Right ventricle myocardium superior (tissue), 1 donor: ENCODE measurements at regions not wholly inside any gene's neighbourhood (a gene's known extent, or its start where the extent isn't known, plus 50 kb on each side); places are given as distances from the start of the nearest gene placed in this dataset.
"Not testable (repeated sequence)": the region's sequence is repeated elsewhere in the genome, so short reads cannot be mapped to it uniquely, and the experiment has no call there.

Experiments
- ATAC-seq: fragments of 200-7000 bp; cut with Tn5 transposase; one replicate; pipeline ENCODE4 v1.9.1; 2020; ENCODE audit warnings: mild to moderate bottlenecking; ENCODE audit not compliant: poor library complexity
- DNase-seq: peaks from one replicate; pipeline ENCODE4 v3.0.0-alpha.2; 2020
- intact Hi-C: fragments of 100-400 bp; cut with DNase I; formaldehyde crosslinking; loops from one replicate; pipeline ENCODE4 v1.11.2; 2022
- donor health status: DM: no; HTN: yes; CAD: no; lungs with severe emphysema.

GRCh38 chrX:3192835-3193234 is 151.6 kb downstream of the ARSF start:
- intact Hi-C loops: no loop called here

DNA sequence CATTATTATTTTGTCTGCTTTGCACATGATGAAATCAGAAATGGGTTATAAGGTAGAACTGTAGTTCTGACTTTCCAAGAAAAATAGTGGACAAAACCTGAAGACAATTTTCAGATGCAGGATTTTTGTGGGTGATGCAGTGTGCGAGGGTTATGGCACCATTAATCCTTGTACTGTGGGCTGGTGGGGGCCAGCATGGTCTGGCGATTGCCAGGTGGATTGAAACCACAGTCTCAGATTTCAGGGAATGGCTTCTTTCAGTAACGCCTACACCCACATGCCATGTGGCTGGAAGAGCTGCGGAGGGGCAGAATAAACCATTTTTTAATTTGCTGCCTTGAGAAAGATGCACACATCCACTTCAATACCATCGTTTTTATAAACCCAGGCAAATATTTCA is 150.5 kb downstream of the ARSF start:
- ATAC-seq: no peak
- intact Hi-C loops: no loop called here

More at GRCh38 chrX:3192835-3193234, 151.6 kb downstream of the ARSF start:
- ATAC-seq: no peak
- DNase-seq: no peak

GRCh38 chrX:3191201-3191600 is 149.9 kb downstream of the ARSF start:
- no peak for ATAC-seq
- intact Hi-C loops: no loop called here
- no peak for DNase-seq

More for the DNA sequence above, 150.5 kb downstream of the ARSF start:
- no peak for DNase-seq

DNA sequence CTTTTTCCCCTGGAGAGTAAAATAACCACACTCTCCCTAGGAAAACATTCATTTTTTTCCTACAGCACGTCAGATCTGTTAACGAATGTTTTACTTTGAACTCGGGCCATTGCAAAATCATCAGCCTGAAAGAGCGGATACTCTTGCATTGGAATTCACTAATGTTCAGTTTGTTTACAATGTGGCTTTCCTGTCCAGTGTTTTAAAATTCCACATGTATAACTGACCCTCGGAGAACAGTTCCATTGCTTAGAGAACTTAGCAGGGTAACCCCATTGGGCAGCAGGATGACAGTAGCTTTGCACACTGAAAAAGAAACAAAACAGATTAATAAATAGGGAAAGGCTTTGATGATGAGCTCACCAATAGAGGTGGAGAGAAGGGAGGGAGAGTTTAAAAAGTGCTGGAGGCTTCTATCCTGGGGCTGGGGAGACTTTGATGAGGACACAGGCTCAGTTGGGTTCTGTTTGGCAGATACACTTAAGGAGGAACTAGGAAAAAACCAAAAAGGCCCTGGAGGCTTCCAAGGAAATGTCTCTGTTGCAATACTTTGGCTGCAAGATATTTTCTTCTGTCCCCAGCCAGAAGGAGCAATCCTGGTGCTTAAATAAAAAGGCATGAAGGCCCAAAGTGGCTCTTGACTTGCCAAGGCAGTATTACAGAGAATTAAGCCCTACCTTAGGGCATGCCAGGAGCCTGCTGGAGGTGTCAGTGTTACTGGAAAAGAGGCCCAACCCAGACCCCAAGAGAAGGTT is 143.1 kb downstream of the ARSF start:
- intact Hi-C loops: no loop called here
- peak; percentile 38 for DNase-seq
- ATAC-seq: peak; percentile 90

GRCh38 chrX:3181846-3182245 is 140.6 kb downstream of the ARSF start:
- no peak for ATAC-seq
- intact Hi-C loops: no loop called here
- no peak for DNase-seq

DNA sequence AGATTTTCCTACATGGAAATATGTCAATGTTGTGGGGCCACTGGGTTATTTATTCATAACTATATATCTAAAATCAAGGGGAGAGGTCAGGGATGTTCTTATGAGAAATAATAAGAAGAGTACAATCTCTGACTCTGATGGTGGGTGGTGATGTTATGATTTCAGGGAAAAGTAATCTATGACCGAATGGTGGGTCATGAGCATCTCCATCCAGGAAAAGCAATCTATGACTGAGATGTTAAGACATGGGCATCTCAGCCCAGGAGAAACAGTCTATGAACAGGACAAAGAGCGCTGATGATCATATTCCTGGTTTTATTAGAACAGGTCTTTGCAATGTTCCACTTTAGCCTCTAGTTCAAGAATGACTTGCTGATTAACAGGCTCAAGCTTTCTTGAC is 137.1 kb downstream of the ARSF start:
- intact Hi-C loops: no loop called here
- ATAC-seq (no peak), DNase-seq (no peak)

DNA sequence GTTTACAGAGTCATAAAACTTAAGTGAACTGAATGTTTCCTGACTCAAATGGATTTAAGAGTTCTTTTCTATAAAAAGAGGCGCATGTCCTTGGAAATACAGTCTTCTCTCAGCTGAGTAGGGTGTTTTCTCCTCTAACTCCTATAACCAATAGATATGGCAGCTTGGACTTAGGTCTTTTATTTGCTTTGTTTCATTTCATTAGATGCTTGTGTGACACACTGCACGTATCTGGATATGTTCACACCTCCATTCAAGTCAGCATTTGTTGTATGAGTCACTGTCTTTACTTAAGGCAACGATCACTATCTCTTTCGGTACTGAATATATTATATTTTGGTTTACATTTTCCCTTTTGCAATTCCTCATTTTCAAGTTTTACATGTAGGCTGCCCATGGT is 136.6 kb downstream of the ARSF start:
- intact Hi-C loops: no loop called here
- DNase-seq: no peak
- no peak for ATAC-seq

DNA sequence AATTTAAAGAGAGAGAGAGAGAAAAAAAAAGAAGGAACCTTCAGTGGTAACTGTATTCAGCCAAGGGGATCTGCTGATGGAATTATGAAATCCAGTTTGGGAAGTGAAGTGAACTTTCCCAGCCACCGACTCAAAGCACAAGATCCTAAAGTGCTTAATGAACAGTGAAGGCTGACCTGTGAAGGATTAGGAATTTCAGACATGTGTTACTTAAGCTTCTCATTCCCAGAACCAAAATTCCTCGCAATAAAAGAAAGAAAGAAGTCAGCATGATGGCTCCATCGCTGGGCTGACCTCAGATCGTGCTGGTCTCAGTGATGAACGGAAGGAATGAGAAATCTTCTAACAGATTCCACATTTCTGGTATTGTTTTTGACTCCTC is 135.2 kb downstream of the ARSF start:
- intact Hi-C loops: no loop called here
- DNase-seq (no peak), ATAC-seq (no peak)

DNA sequence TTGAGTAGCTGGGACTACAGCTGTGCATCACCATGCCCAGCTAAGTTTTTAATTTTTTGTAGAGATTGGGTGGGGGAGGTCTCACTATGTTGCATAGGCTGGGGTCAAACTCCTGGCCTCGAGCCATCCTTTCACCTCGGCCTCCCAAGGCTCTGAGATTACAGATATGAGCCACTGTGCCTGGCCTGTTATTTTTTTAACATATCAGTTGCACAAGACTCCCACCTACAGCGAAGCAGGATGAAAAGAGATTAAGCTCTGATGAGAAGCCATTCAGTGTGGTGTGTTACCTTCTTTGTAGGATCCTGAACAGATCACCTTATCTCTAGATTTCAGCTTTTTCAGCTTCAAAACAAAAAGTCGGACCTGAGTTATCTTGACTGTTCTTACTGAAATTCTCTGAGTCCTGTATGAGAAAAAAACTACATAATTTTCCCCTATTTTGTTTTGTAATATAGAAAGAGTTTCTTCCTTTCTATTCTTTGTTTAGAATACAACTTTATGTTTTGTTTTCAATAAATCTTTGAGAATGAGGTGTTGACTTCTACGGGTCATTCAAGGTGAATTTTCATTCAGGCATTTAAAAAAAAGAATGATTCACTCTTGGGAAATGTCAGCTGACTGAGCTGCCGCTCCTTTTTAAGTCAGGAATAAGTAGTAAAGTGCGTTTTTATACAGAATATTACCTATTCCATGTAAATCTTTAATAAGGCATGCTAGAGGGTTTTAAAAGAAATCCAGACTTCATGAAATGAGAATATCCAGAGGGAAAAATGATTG is 134.6 kb downstream of the ARSF start:
- intact Hi-C loops: no loop called here
- no peak for ATAC-seq
- no peak for DNase-seq

DNA sequence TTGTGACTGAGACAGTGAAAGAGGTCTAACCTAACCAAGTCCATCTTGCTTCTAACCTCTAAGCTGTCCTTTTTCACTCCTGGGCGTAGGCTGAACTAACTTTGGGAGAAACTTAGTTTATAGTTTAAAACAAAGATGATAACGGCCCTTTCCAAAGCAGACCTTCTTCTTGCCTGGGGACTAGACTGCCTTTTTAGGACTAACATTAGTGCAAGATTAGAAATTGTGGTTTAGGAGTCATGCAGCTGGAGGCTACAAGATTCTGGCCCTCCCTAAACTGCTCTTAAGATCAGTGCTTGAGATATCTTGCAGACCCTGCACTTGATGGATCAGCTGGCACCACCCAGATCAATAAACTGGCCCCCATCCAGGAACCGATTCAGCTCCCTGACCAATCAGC is 130.9 kb downstream of the ARSF start:
- ATAC-seq, DNase-seq, intact Hi-C loops: not testable (repeated sequence)

DNA sequence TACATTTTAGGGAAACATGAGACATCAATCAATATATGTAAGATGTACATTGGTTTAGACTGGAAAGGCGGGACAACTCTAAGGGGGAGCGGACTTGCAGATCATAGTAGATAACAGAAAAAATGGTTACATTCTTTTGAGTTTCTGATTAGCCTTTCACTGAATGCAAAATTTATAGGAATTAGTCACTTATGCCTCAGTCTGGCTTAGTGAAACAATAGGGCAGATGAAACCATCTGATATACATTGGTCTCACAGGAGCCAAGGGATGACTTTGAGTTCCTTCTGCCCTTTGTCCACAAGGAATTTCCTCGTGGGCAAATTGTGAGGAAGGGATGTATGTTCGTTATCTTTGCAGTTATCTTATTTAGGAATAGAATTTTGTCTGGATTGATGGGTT is 128.2 kb downstream of the ARSF start:
- DNase-seq: no peak
- intact Hi-C loops: no loop called here
- no peak for ATAC-seq

DNA sequence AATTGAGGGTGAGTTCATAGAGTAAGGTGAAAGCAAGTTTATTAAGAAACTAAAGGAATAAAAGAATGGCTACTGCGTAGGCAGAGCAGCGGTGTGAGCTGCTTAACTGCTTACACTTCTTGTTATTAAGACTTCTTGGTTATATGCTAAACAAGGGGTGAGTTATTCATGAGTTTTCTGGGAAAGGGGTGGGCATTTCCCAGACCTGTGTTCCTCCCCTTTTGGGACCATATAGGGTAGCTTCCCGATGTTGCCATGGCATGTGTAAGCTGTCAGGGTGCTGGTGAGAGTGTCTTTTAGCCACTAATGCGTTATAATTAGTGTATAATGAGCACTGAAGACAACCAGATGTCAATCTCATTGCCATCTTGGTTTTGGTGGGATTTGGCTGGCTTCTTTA is 126.5 kb downstream of the ARSF start:
- ATAC-seq: no peak
- intact Hi-C loops: no loop called here

DNA sequence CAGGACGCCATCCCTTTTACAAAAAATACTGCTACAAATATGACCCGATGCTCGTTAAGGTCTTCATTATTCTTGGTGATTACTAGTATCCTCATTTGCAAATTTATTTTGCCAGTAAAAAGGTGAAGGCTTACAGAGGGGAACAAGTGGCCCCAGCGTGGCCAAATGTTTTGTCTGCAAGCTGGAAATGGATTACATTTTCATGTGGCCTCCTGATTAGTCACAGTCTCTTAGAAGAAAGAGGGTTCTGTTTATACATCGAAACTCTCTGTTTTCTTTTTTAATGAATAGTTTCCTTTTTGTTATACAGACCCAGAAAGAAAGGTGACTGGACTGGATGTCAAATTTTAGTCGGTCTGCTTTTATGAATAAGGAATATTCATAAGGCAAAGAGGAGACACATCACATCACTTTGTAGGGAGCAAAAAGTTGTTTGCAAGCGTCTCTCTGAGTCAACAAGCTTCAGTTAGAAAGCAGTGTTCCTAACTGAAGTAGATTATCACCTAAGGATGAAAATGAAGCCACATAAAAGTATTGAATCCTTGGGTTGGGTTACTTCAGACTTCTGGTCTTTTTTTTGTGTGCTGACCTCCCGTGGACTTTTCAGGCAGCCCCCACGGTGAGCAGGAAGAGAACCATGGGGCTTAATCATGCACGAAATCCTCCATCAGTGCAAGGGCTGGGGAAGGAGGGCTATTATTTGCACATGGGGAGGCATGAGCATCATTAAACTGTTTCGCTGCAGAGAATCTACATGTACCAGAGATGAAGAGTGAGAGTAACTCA is 125.6 kb downstream of the ARSF start:
- ATAC-seq (no peak), DNase-seq (no peak)
- intact Hi-C loops: no loop called here

More for the DNA sequence above, 126.5 kb downstream of the ARSF start:
- no peak for DNase-seq

- no peak for ATAC-seq
- intact Hi-C loops: no loop called here
- DNase-seq: no peak
Observed at GRCh38 chrX:3165808-3166207, 124.5 kb downstream of the ARSF start.
